GM18873 (cell line): ENCODE measurements at regions not wholly inside any gene's neighbourhood (a gene's known extent, or its start where the extent isn't known, plus 50 kb on each side); places are given as distances from the start of the nearest gene placed in this dataset.

Source experiments
- ATAC-seq: cut with Tn5 transposase; IDR thresholded peaks from one replicate; pipeline ENCODE4 v1.9.1; 2021; ENCODE audit warnings: mild to moderate bottlenecking, moderate library complexity, moderate number of reproducible peaks; ENCODE audit not compliant: unreplicated experiment, low FRiP score

GRCh38 chr2:790634-791245 is 113.5 kb upstream of the TMEM18 start:
- ATAC-seq = no peak

GRCh38 chr2:790081-790480 is 112.9 kb upstream of the TMEM18 start:
- no peak for ATAC-seq

GRCh38 chr2:789529-789928 is 112.3 kb upstream of the TMEM18 start:
- no peak for ATAC-seq

- no peak for ATAC-seq
Observed at GRCh38 chr2:788227-789032, 111.2 kb upstream of the TMEM18 start.

GRCh38 chr2:784753-785152 is 107.5 kb upstream of the TMEM18 start:
- ATAC-seq = no peak

GRCh38 chr2:780581-780980 is 103.4 kb upstream of the TMEM18 start:
- no peak for ATAC-seq

GRCh38 chr2:780002-780401 is 102.8 kb upstream of the TMEM18 start:
- no peak for ATAC-seq

GRCh38 chr2:778731-779350 is 101.6 kb upstream of the TMEM18 start:
- ATAC-seq = no peak

GRCh38 chr2:777546-777945 is 100.3 kb upstream of the TMEM18 start:
- ATAC-seq = no peak

GRCh38 chr2:777051-777450 is 99.8 kb upstream of the TMEM18 start:
- no peak for ATAC-seq

GRCh38 chr2:776487-776886 is 99.3 kb upstream of the TMEM18 start:
- no peak for ATAC-seq

GRCh38 chr2:776038-776437 is 98.8 kb upstream of the TMEM18 start:
- ATAC-seq = no peak

- ATAC-seq = no peak
Observed at GRCh38 chr2:774436-774835, 97.2 kb upstream of the TMEM18 start.

GRCh38 chr2:773256-774160 is 96.3 kb upstream of the TMEM18 start:
- ATAC-seq = no peak

GRCh38 chr2:771538-771937 is 94.3 kb upstream of the TMEM18 start:
- ATAC-seq = no peak

GRCh38 chr2:770776-771175 is 93.6 kb upstream of the TMEM18 start:
- no peak for ATAC-seq

- ATAC-seq = no peak
Observed at GRCh38 chr2:769771-770170, 92.6 kb upstream of the TMEM18 start.

- ATAC-seq = no peak
Observed at GRCh38 chr2:768451-768850, 91.2 kb upstream of the TMEM18 start.

- no peak for ATAC-seq
Observed at GRCh38 chr2:767944-768343, 90.7 kb upstream of the TMEM18 start.

- ATAC-seq = no peak
Observed at GRCh38 chr2:767440-767839, 90.2 kb upstream of the TMEM18 start.

- no peak for ATAC-seq
Observed at GRCh38 chr2:766255-766654, 89.0 kb upstream of the TMEM18 start.
